ENCODE measurements at regions not wholly inside any gene's neighbourhood (a gene's known extent, or its start where the extent isn't known, plus 50 kb on each side); places are given as distances from the start of the nearest gene placed in this dataset.

- TF ChIP-seq ZNF274 (IDR thresholded peaks at IDR 0.05; ENCODE audit: borderline replicate concordance, extremely low read depth, low read length) = no peak
- TF ChIP-seq USF2 (IDR thresholded peaks at IDR 0.05; ENCODE audit: low read length) = no peak
These were observed 306.0 kb downstream of the TXNL1 start (continued) for GRCh38 chr18:56332371-56332770.

Measured in H1 (cell line).